ENCODE measurements at regions not wholly inside any gene's neighbourhood (a gene's known extent, or its start where the extent isn't known, plus 50 kb on each side); places are given as distances from the start of the nearest gene placed in this dataset.

GRCh38 chr21:35868869-35869223, 191.5 kb downstream of the SETD4 start:
- H3K4me3 ChIP-seq (replicated peaks in 1 of 3; ENCODE audit: insufficient read depth in 1 of 3, low read depth in 1 of 3, low read length in 3 of 3), result no peak overlapping the region
- H3K79me2 ChIP-seq (ENCODE audit: control insufficient read depth, insufficient read depth, low read length), result no peaks in the 10 kb centered on the region
- H2AFZ ChIP-seq (ENCODE audit: low read depth, low read length), result no peak overlapping the region
- FAIRE-seq, result no peak
- H3K27me3 ChIP-seq (ENCODE audit: control insufficient read depth in 2 of 2, insufficient read depth in 2 of 2, low read length in 2 of 2), result peaks cover 11 to 14% of the 10 kb centered on the region in 2 experiments
- CTCF ChIA-PET, result no interaction called here
- H4K20me1 ChIP-seq (replicated peaks; ENCODE audit: control insufficient read depth, extremely low read depth, insufficient read depth, low read length), result no peaks in the 10 kb centered on the region
- no peak for DNase-seq (ENCODE audit: low read depth, low spot score)
- dilution Hi-C loops (cut with MboI; ENCODE audit: extremely low pct_ligation_motif_present, low sequenced_read_pairs), result no loop called here
- intact Hi-C loops (cut with micrococcal nuclease), result no loop called here
- H3K36me3 ChIP-seq (ENCODE audit: control insufficient read depth in 2 of 2, extremely low read depth in 1 of 2, insufficient read depth in 2 of 2, low read length in 2 of 2), result no peaks in the 10 kb centered on the region
- H3K9me1 ChIP-seq (replicated peaks; ENCODE audit: control insufficient read depth, extremely low read depth, insufficient read depth, low read length), result no peaks in the 10 kb centered on the region
- no peaks in the 10 kb centered on the region for H3K9me3 ChIP-seq (replicated peaks; ENCODE audit: control insufficient read depth, insufficient read depth, low read length)
- POLR2A ChIA-PET, result no interaction called here
- no peaks in the 10 kb centered on the region for H3K4me1 ChIP-seq (ENCODE audit: control insufficient read depth, extremely low read depth, insufficient read depth, low read length)
- H3K4me2 ChIP-seq (ENCODE audit: insufficient read depth, low read length), result no peak overlapping the region
- no peak overlapping the region for H3K9ac ChIP-seq (replicated peaks; ENCODE audit: extremely low read depth, insufficient read depth, low read length)
- BruUV-seq (replicated peaks), result no TSS peak
- no peak overlapping the region for H3K27ac ChIP-seq (ENCODE audit: insufficient read depth, low read depth, low read length)
- TF ChIP-seq JUN (IDR thresholded peaks at IDR 0.05; ENCODE audit: borderline replicate concordance, insufficient read depth, insufficient read length, low read depth), result no peak
- TF ChIP-seq POLR2A (IDR thresholded peaks at IDR 0.05; ENCODE audit: low read depth, low read length), result no peak
- no peak for TF ChIP-seq MAX (IDR thresholded peaks at IDR 0.05; ENCODE audit: insufficient read depth, insufficient read length)
- no peak for TF ChIP-seq FOS (IDR thresholded peaks at IDR 0.05; ENCODE audit: borderline replicate concordance, insufficient read depth, low read length)
- no peak for TF ChIP-seq MYC (IDR thresholded peaks at IDR 0.05; ENCODE audit: low read depth, low read length)
- no peak for TF ChIP-seq CTCF (IDR thresholded peaks at IDR 0.05; ENCODE audit: extremely low read depth in 1 of 2, insufficient read depth in 1 of 2, low read depth in 1 of 2, low read length in 2 of 2)
- no peak for TF ChIP-seq GATA2 (IDR thresholded peaks at IDR 0.05; ENCODE audit: insufficient read depth, insufficient read length, low read depth, low read length)
- no peak for TF ChIP-seq EZH2 (IDR thresholded peaks at IDR 0.05; ENCODE audit: borderline replicate concordance, low read depth, low read length, severe bottlenecking)
- no peak for TF ChIP-seq POLR2AphosphoS5 (IDR thresholded peaks at IDR 0.05; ENCODE audit: insufficient read depth, low read depth, low read length)

Measured in endothelial cell of umbilical vein (primary cell).